Sigmoid colon (tissue), 4 donors: ENCODE measurements at regions not wholly inside any gene's neighbourhood (a gene's known extent, or its start where the extent isn't known, plus 50 kb on each side); places are given as distances from the start of the nearest gene placed in this dataset.

Experiments used
- POLR2A ChIP-seq, 2 donors: fragments of 450-650 bp; IDR thresholded peaks; one replicate each; pipeline ENCODE4 v1.6.1; 2016; ENCODE audit warnings: antibody characterized with exemption in 2 of 2, mild to moderate bottlenecking in 2 of 2, moderate library complexity in 2 of 2
- POLR2AphosphoS5 ChIP-seq, 4 donors: sonication (generic); formaldehyde crosslinking; IDR thresholded peaks; one replicate each; pipeline ENCODE4 v1.6.1; 2017; ENCODE audit warnings: antibody characterized with exemption in 4 of 4
- TF ChIP-seq, protein P1 (sequence below), 4 experiments: fragments of 450-650 bp in 3 of 4; fragments of 200-600 bp in 1 of 4; IDR thresholded peaks; one replicate each; pipeline ENCODE4 v1.5.1; 2016 to 2019; ENCODE audit warnings: antibody characterized with exemption in 4 of 4, mild to moderate bottlenecking in 3 of 4, moderate library complexity in 2 of 4

DNA sequence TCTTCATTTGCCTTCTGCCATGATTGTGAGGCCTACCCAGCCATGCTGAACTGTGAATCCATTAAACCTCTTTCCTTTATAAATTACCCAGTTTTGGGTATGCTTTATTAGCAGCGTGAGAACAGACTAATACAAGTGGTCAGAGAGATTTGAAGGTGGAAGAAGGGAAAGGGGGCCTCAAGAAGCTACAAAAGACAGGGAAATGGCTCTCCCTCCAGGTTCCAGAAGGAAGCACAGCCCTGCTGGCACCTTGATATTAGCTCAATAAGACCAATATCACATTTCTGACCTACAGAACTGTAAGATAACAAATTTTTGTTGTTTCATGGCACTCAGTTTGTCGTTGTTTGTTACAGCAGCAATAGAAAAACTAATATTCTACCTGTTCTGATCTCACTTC, 536.5 kb upstream of the MARCKS start:
- TF ChIP-seq POLR2A (IDR thresholded peaks at IDR 0.05) (no peak), POLR2AphosphoS5 (IDR thresholded peaks at IDR 0.05) (no peak)
- TF ChIP-seq, protein P1, sequence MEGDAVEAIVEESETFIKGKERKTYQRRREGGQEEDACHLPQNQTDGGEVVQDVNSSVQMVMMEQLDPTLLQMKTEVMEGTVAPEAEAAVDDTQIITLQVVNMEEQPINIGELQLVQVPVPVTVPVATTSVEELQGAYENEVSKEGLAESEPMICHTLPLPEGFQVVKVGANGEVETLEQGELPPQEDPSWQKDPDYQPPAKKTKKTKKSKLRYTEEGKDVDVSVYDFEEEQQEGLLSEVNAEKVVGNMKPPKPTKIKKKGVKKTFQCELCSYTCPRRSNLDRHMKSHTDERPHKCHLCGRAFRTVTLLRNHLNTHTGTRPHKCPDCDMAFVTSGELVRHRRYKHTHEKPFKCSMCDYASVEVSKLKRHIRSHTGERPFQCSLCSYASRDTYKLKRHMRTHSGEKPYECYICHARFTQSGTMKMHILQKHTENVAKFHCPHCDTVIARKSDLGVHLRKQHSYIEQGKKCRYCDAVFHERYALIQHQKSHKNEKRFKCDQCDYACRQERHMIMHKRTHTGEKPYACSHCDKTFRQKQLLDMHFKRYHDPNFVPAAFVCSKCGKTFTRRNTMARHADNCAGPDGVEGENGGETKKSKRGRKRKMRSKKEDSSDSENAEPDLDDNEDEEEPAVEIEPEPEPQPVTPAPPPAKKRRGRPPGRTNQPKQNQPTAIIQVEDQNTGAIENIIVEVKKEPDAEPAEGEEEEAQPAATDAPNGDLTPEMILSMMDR (IDR thresholded peaks at IDR 0.05) = no peak
